GM21367 (cell line): ENCODE measurements at regions not wholly inside any gene's neighbourhood (a gene's known extent, or its start where the extent isn't known, plus 50 kb on each side); places are given as distances from the start of the nearest gene placed in this dataset.
"Not testable (repeated sequence)": the region's sequence is repeated elsewhere in the genome, so short reads cannot be mapped to it uniquely, and the experiment has no call there.

ENCODE experiments used
- ATAC-seq: cut with Tn5 transposase; IDR thresholded peaks from one replicate; pipeline ENCODE4 v1.9.1; 2021; ENCODE audit not compliant: unreplicated experiment

DNA sequence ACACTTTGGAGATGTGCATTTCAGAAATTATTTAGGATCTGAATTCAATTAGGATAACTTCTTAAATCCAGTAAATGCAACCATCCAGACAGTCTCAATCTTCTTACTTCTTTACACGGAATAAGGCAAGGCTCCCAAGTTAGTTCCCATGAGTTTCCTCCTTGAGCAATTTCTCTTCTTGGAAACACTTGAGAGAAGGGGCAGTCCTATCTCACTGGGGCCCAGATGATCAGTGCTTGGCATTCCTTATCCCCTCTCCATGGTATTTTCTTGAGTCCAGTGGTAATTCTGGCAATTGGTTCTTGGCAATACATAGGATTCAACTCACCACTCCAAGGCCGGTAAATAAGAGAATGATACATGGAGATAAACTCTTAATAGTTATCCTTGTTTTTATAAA is 87.1 kb upstream of the PTHLH start:
- no peak for ATAC-seq

DNA sequence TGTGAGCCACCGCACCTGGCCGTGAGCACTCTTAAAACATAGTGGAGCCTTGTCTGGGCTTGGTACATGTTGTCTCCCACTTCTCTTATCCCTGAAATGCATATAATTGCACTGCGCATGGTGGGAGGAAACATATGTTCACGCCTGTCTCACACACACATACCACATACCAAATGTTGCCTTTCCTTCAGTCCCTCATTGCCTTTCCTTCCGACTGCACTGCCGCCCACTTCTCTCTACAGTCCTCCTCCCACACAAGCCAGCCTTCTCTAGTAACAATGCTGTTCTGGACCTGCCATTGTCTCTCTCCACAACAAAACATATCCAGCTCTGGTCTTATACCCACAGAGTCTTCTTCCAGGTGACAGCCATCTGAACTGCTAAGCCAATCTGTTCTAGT is 88.3 kb upstream of the PTHLH start:
- ATAC-seq: no peak

DNA sequence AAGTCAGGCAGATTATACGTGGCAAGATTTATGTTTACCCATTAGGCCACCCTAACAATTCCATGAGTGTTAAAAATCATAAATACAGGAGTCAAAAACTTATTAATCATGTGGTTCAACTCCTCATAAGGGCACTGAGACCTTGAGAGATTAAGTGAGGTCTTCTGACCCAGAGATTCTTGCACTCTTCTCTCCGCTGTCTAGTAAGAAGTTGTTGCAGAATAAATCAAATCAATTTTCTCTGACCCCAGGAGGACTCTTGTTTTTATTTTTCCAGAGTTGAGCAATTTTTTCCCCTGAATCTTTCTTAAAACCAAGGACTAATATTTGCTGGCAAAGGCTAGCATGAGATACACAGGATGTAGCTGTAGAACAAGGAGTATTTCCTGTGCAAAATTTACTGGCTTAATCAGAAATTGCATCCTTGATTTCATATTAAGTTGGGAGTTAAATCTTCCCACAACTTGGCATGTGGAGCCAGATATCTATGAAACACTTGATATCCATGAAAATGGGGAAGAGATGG is 90.9 kb upstream of the PTHLH start:
- no peak for ATAC-seq

DNA sequence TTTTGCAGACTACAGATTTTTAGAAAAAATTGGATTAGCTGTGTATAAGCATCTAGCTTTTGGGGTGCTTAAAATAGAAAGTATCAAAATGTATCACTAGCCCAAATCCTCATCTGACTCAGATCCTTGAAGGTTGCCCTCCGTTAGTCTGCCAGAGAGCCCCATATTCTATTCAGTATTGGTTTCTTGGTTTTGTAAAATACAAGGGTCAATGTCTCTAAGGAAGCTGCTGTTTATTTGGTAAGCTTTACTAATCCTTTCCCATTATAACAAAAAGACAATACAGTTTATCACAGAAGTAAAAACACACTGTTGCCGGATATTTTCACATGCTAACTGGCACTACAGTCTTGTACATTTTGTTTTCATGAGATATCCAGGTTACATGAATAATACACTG is 92.8 kb upstream of the PTHLH start:
- no peak for ATAC-seq

DNA sequence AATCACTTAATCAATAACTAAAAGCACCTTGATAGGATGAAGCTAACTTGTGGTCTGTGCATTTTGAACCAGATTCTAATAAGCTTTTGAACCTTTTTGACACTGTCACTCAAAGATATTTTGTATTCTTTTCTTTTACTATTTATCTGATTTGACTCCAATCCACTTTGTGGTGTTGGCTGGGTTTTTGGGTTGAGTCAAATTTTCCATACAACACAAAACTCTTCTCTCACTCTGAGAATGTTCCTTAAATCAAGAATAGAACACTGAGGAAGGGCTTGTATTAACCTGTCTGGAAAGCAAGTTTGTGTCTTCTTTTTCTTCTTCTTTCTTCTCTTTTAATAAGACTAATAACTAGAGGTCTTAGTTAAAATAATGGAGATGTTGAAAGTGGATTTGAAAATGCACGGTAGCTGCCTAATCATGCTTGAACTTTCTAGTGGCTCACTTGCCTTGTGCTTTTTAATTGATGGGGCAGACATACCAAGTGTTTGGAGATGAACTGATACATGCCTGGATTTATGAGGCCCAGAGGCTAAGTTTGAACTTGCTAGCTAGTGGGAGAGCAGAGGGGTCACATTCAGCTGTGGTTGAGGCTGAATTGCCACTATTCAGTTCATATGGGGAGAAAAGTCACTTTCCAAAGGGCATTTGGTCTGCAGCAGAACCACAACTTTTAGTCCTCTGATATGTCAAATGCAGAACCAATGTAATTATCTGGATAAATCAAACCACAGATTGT is 93.5 kb upstream of the PTHLH start:
- no peak for ATAC-seq

DNA sequence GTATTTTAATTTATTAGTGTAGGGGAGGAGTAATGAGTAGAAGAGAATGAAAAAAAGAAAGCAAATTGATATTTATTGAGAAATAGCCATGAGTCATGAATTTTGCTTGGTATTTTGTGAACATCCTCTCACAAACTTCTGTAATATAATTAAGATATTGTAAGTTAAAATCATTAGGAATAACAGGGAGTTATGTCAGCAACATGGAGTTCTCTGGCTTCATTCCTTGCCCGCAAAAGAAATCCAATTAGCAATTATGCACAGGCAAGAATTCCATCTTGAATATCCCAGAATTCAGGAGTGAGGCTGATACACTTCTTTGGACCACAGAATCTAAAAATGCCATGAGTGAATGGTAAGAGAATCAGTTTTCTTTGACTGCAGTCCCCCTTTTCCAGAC is 94.3 kb upstream of the PTHLH start:
- ATAC-seq: no peak

DNA sequence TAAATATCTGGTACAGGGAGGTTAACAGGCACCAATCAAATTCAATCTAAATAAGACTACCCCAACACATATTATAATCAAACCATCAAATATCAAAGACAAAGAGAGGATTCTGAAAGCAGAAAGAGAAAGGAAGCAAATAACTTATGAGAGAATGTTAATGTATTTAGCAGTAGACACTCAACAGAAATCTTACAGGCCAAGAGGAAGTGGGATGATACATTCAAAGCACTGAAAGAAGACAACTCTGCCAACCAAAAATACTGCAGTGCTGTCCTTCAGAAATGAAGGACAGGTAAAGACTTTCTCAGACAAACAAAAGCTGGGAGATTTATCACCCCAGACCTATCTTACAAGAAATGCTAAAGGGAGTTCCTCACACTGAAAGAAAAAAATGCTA is 95.9 kb upstream of the PTHLH start:
- no peak for ATAC-seq

DNA sequence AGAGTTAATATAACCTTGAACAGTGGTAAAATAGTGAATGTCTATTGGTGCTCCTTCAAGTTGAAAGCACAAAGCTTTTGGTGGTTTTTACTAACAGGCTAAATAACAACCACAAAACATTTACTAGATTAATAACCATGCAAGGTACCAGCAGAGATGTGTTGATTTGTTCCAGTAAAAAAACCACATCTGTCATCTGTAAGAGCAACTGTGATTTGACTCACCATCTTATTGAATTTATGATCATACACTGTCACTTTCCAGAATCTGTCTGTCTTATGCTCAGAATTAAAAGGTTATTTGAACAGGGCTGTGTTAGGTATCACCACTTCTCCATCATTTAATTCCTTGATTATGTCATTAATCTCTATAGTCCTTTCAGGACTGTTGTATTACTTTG is 107.0 kb upstream of the PTHLH start:
- ATAC-seq: no peak

DNA sequence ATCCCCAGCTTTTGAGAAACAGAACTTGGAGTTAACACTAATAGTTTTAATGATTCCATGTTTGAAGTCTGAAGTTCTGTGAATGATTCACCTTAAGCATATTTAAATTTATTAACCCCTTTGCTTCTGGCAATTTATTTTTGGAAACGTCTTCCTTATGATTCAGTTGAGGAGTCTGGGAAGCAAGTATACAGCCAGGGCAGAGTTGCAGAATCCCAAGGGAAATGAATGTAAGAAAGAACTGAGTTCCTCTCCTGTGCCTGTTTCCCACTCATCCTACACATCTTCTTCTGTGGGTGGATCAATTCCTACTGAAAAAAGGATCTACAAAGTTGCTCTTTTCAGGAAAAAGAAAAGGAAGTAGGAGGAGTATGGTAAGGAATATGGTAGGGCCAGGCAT is 108.2 kb upstream of the CCDC91 start:
- no peak for ATAC-seq

DNA sequence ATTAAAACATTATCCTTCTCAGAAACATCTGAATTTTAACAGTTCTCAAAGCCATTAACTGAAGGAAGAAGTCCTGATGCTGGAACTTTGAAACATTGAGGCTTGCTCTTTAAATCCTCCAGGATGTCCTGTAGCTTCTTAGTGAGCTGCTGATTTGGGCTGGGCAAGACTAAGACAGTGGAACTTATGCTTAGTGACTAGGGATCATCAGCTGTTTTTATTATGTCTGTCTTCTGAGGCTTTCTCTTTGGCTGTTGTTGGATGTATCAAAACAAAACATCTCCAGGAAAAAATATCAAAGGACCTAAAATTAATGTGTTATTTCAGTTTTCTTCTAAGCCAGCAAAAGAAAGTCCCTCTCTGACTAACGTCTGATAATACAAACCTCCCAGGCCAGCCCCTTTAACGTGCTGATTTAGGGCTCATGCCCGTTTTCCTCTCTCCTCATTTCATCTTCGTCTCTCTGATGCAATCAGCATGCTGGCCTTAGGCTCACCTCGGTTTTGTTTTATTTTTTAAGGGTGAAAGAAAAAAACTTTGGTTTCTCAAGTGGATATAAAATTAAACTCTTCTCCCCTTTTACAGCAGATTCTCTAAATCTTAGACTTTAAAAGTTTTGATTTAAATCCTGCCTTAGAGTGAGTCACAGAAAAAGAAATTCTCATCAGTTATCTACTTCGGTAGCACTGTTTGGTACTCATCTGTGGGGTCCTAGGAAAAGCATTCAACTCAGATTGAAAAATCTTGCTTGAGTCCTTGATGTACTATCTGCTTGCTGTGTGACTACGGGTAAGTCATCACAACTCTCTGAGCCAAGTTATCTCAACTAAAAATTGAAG is 106.2 kb upstream of the CCDC91 start:
- ATAC-seq: no peak

DNA sequence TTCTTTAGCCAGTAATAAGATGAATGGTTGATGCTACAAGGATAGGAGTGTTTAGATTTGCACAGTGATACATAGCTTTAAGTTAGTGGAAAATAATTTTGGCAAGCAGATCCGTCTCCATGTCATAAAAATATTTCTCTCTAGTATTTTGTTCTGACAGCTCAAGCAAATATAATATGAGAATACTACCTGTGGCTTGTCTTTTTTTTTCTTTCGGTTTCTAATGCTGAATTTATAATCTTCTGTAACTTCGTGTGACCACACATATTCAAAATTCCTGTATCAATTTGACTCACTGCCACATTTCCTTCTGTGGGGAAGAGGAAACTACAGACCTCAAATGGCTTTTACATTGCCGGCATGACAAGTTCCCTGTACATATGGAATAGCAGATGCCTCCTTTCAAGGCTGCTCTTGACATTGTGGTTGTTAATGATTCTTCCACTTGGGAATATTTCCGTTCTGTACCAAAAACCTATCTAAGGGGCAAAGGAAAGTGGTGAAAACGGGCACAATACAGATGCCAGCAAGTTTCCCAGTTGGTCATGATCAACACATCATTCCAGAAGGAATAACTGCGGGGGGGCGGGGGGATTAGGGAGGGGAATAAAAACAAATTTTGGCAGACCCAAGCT is 103.6 kb upstream of the CCDC91 start:
- peak; percentile 88 for ATAC-seq

DNA sequence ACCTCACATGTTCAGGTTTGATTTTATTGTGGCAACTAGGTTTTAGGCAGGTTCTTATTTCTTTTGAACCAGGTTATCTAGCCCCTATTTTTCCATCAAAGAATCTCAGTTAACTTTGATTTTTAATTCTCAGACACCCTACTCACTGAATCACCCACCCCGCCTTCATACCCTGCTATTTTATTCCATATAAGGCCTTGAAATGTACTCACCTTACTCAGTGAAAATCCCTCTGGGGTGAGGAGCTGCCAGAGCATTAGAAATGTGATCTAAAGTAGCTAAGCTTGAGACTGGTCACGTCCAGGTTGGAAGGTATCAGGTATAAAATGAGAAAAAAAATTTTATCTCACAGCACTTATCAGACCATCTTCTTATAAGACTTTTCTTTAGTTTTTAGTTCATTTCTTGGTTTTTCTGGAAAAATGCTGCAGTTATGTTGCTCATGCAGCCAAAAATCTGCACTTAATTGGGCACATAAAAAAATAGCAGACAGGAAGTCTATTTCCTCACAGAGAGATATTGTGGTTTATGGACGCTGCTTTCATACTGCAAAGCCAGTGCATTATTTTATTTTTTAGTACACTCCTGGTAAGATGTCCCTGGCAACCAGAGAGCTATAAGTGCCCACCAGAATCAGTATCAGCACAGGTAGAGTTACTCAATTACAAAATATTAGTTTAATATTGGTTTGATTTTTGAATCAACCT is 101.5 kb upstream of the CCDC91 start:
- no peak for ATAC-seq

DNA sequence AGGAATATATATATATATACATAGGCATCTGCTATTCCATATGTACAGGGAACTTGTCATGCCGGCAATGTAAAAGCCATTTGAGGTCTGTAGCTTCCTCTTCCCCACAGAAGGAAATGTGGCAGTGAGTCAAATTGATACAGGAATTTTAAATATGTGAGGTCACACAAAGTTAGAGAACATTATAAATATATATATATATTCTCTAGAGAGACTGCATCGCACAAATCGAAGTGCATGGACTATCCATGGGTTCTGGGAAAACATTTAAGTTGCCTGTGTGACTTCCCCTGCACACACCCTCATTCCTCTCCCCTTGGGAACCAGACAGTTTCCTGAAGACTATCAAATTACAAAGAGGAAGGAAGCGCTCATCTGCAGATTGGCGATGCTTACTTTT is 100.9 kb upstream of the CCDC91 start:
- ATAC-seq: no peak

DNA sequence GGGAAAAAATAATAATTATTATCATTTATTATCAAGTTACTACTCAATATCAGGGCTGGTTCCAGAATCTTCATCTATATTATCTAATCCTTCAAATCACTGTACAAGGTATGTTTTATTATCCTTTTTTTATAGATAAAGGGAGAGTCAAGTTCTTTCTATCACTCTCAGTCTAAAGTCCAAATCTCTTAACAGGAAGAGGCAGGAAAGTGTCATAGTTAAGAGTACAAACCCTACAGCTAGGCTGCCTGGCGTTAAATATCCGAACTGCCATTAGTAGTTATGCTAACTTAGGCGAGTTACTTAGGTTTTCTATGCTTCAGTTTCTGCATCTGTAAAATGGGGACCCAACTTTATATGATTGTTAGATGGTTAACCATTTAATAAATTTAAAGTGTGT is 99.4 kb upstream of the CCDC91 start:
- no peak for ATAC-seq

DNA sequence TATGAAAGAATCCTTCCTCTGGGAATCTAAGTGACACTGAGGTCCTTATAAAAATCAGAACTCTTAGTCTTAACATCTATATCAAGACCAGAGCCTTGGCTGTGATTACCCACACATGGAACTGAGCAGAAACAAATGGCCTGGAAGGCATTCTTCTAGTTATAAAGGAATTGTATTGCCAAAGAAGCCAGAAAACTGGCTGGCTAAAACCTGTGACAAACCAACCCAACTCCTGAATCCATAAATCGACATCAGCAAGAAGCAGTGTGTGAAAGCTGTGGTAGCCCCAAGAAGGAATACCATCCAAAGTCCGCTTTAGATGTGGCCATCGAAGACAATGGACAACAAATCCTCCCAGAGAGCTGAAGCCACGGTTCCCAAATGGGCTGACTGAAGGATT is 97.9 kb upstream of the CCDC91 start:
- ATAC-seq: no peak

DNA sequence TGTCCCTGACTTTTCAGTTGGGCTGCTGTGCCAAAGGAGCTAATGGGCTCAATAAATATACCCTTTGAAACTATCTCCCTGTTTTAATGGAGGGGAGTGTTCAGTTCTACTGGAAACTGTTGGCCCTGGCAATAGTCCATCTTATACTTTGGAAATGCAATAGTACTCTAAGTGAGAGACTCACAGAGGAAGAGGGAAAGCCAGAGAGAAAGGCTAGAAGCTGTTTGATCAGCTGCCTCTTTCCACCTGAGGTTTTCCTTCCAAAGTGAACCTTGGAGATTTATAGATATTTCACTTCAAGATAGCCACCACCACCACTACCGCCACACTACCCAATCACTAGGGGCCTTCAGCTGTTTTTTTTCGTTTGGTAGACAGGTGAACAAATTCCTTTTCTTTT is 93.6 kb upstream of the CCDC91 start:
- ATAC-seq: no peak

DNA sequence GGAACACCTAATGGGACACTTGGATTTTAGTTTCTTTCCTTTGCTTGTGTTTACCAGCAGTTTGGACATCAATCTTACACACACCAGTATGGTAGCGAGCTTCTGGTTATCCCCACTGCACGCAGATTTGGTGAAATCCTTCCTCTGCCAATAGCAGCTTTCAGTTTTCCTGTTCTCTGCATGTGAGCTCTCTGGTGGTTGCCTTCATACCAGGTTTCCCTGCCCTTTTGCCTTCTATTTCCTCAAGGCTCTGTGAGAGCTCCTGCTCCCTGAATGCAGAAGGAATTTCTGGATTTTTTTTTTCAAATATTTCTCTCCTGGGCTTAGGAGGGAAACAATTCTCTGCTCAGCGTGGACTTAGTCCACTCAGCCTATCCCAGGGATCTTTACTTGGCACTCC is 93.0 kb upstream of the CCDC91 start:
- no peak for ATAC-seq

DNA sequence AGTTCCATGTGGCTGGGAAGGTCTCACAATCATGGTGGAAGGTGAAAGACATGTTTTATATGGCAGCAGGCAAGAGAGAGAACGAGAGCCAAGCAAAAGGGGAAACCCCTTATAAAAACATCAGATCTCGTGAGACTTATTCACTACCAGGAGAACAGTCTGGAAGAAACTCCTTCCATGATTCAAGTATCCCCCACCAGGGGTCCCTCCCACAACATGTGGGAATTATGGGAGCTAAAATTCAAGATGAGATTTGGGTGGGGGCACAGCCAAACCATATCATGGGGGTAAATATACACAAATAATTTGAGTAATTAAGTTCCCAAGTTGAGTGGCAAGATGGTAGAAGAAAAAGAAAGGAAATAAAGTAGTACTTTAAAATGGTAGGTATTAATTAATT is 91.0 kb upstream of the CCDC91 start:
- not testable (repeated sequence) for ATAC-seq

DNA sequence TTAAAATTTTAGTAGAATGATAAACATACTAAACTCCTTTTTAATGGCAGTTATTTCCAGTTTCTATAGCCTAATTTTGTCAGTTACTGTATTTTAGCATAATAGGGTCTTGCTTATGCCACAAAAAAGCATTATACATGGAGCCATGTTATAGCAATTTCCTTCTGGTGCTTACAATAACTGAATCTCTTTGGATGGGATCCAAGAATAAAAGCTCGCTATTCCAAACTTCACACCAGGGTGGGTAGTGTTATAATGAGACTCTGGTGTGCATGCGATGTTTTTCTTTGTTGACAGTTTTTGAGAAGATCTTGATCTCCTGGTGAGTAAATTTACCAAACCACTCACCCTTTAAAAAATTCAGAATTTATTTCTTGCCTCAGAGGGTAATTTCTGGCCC is 90.4 kb upstream of the CCDC91 start:
- no peak for ATAC-seq

DNA sequence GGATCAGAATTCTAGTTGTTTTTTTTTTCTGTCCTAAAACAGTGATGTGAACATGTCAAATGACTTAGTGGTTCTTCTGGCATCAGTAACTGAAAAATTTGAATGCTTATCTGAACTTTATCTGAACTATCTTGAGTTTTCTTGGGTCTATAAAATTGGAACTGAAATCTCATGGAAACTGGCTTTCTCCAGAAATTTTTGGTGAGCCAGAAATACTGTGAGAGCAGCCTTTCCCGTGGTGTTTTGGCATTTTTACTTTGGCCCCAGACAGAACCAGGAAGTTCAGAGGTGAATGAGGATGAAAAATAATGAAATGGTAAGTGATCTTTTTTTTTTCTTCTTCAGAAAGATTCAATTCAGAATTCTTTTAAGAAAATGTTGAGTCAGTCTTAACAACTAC is 89.5 kb upstream of the CCDC91 start:
- ATAC-seq: no peak

DNA sequence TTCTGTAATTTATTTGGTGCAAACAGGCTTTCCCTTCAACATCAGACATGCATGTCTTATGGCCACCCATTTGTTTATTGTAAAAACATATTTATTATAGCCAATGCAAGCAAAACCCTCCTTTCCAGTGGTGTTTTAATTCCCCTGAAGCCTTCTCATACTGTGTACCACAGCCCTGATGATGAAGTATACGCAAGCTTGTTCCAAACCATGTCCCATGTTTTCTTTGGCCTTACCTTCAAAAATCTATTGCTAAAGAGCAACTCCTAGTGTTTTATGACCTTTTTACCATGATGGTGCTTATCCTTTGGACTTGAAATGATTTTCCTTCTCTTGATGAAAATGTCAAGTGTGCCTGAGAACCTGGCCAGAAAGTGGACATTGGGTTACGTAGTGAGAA is 85.9 kb upstream of the CCDC91 start:
- ATAC-seq: no peak
